ENCODE measurements at regions not wholly inside any gene's neighbourhood (a gene's known extent, or its start where the extent isn't known, plus 50 kb on each side); places are given as distances from the start of the nearest gene placed in this dataset.

- no peak overlapping the region for H3K4me3 ChIP-seq (ENCODE audit: low read depth, low read length, poor library complexity, severe bottlenecking)
- no peak overlapping the region for H3K27ac ChIP-seq (ENCODE audit: low read depth, low read length, poor library complexity, severe bottlenecking)
- TF ChIP-seq CTCF (conservative IDR thresholded peaks at IDR 0.05; ENCODE audit: low read depth, low read length) (no peak), EZH2 (IDR thresholded peaks at IDR 0.05; ENCODE audit: borderline replicate concordance, low read depth, low read length, poor library complexity, severe bottlenecking) (no peak)
- ChIA-PET CTCF (no interaction called here), POLR2A (ENCODE audit: low non-redundant PET) (no interaction called here)
- H3K36me3 ChIP-seq (ENCODE audit: insufficient read depth, low read length, poor library complexity, severe bottlenecking), result no peaks in the 10 kb centered on the region
- H3K9me3 ChIP-seq (ENCODE audit: low read depth, low read length, poor library complexity, severe bottlenecking), result no peaks in the 10 kb centered on the region
- BruUV-seq (replicated peaks), result no TSS peak
- no peak for DNase-seq (ENCODE audit: low spot score)
- H3K27me3 ChIP-seq (replicated peaks; ENCODE audit: insufficient read depth, low read depth, low read length, poor library complexity), result no peaks in the 10 kb centered on the region
- intact Hi-C loops (cut with micrococcal nuclease; ENCODE audit: unreplicated experiment), result no loop called here
- no peaks in the 10 kb centered on the region for H3K4me1 ChIP-seq (ENCODE audit: insufficient read depth, low read length, poor library complexity, severe bottlenecking)
Observed at GRCh38 chr5:105145152-105145551, 1582.6 kb upstream of the NUDT12 start.

- no peak for TF ChIP-seq EZH2 (IDR thresholded peaks at IDR 0.05; ENCODE audit: borderline replicate concordance, low read depth, low read length, poor library complexity, severe bottlenecking)
- TF ChIP-seq CTCF (conservative IDR thresholded peaks at IDR 0.05; ENCODE audit: low read depth, low read length), result no peak
- ChIA-PET POLR2A (ENCODE audit: low non-redundant PET) (no interaction called here), CTCF (no interaction called here)
- no peaks in the 10 kb centered on the region for H3K27me3 ChIP-seq (replicated peaks; ENCODE audit: insufficient read depth, low read depth, low read length, poor library complexity)
- H3K27ac ChIP-seq (ENCODE audit: low read depth, low read length, poor library complexity, severe bottlenecking), result no peak overlapping the region
- no peaks in the 10 kb centered on the region for H3K9me3 ChIP-seq (ENCODE audit: low read depth, low read length, poor library complexity, severe bottlenecking)
- H3K36me3 ChIP-seq (ENCODE audit: insufficient read depth, low read length, poor library complexity, severe bottlenecking), result no peaks in the 10 kb centered on the region
- BruUV-seq (replicated peaks), result no TSS peak
- DNase-seq (ENCODE audit: low spot score), result no peak
- no peaks in the 10 kb centered on the region for H3K4me1 ChIP-seq (ENCODE audit: insufficient read depth, low read length, poor library complexity, severe bottlenecking)
- H3K4me3 ChIP-seq (ENCODE audit: low read depth, low read length, poor library complexity, severe bottlenecking), result no peak overlapping the region
- intact Hi-C loops (cut with micrococcal nuclease; ENCODE audit: unreplicated experiment), result no loop called here
Observed at GRCh38 chr5:105134328-105134727, 1571.7 kb upstream of the NUDT12 start.

- ChIA-PET CTCF (no interaction called here), POLR2A (ENCODE audit: low non-redundant PET) (no interaction called here)
- H3K4me3 ChIP-seq (ENCODE audit: low read depth, low read length, poor library complexity, severe bottlenecking), result no peak overlapping the region
- no peaks in the 10 kb centered on the region for H3K27me3 ChIP-seq (replicated peaks; ENCODE audit: insufficient read depth, low read depth, low read length, poor library complexity)
- TF ChIP-seq CTCF (conservative IDR thresholded peaks at IDR 0.05; ENCODE audit: low read depth, low read length) (no peak), EZH2 (IDR thresholded peaks at IDR 0.05; ENCODE audit: borderline replicate concordance, low read depth, low read length, poor library complexity, severe bottlenecking) (no peak)
- H3K27ac ChIP-seq (ENCODE audit: low read depth, low read length, poor library complexity, severe bottlenecking), result no peak overlapping the region
- BruUV-seq (replicated peaks), result no TSS peak
- intact Hi-C loops (cut with micrococcal nuclease; ENCODE audit: unreplicated experiment), result no loop called here
- H3K9me3 ChIP-seq (ENCODE audit: low read depth, low read length, poor library complexity, severe bottlenecking), result no peaks in the 10 kb centered on the region
- DNase-seq (ENCODE audit: low spot score), result no peak
- H3K4me1 ChIP-seq (ENCODE audit: insufficient read depth, low read length, poor library complexity, severe bottlenecking), result no peaks in the 10 kb centered on the region
- H3K36me3 ChIP-seq (ENCODE audit: insufficient read depth, low read length, poor library complexity, severe bottlenecking), result no peaks in the 10 kb centered on the region
Observed at GRCh38 chr5:105133087-105133486, 1570.5 kb upstream of the NUDT12 start.

All from A673 (cell line).